Activated CD8-positive, alpha-beta memory T cell treated with anti-CD3 and anti-CD28 coated beads, Interleukin-2, amount 10 ng/mL, durations not matched to agents 7 days and 5 days (primary cell): ENCODE measurements at regions not wholly inside any gene's neighbourhood (a gene's known extent, or its start where the extent isn't known, plus 50 kb on each side); places are given as distances from the start of the nearest gene placed in this dataset.
"Not testable (repeated sequence)": the region's sequence is repeated elsewhere in the genome, so short reads cannot be mapped to it uniquely, and the experiment has no call there.

Experiments used
- ATAC-seq: fragments of 150-1000 bp; cut with Tn5 transposase; one replicate; pipeline ENCODE4 v1.10.0; 2021; ENCODE audit warnings: moderate library complexity
- CTCF ChIA-PET: fragments of 350-600 bp; sonication (Branson Sonifier 250); formaldehyde crosslinking; loops from one replicate; lab custom pipeline; 2021; ENCODE audit warnings: antibody characterized with exemption; lab: Charles Lee
- DNase-seq: peaks from one replicate; pipeline ENCODE4 v3.0.0-alpha.2; 2020
- H3K27ac Mint-ChIP-seq: one replicate; pipeline ENCODE4 v1.8.0; 2021; ENCODE audit warnings: mild to moderate bottlenecking, mixed read lengths
- H3K27me3 Mint-ChIP-seq: one replicate; pipeline ENCODE4 v1.8.0; 2021; ENCODE audit warnings: mixed read lengths
- H3K36me3 Mint-ChIP-seq: one replicate; pipeline ENCODE4 v1.8.0; 2021; ENCODE audit warnings: mild to moderate bottlenecking, mixed read lengths
- H3K4me1 Mint-ChIP-seq: one replicate; pipeline ENCODE4 v1.8.0; 2021; ENCODE audit warnings: mixed read lengths
- H3K4me3 Mint-ChIP-seq: one replicate; pipeline ENCODE4 v1.8.0; 2021; ENCODE audit warnings: mild to moderate bottlenecking, moderate library complexity, mixed read lengths
- H3K9me3 Mint-ChIP-seq: one replicate; pipeline ENCODE4 v1.8.0; 2022; ENCODE audit warnings: low read depth, mixed read lengths

- Mint-ChIP-seq H3K27ac (no peak overlapping the region), H3K4me1 (no peaks in the 10 kb centered on the region), H3K4me3 (no peak overlapping the region), H3K27me3 (no peaks in the 10 kb centered on the region), H3K36me3 (peaks cover 5% of the 10 kb centered on the region), H3K9me3 (peaks cover 2% of the 10 kb centered on the region)
- no peak for DNase-seq
- CTCF ChIA-PET = no interaction called here
- no peak for ATAC-seq
These were observed 51.5 kb upstream of the IFNE start for GRCh38 chr9:21533597-21533996.

GRCh38 chr9:21535396-21535795 lies 53.3 kb upstream of the IFNE start:
- CTCF ChIA-PET = no interaction called here
- no peaks in the 10 kb centered on the region for H3K9me3 Mint-ChIP-seq
- ATAC-seq = no peak
- DNase-seq = no peak
- H3K27ac Mint-ChIP-seq = no peak overlapping the region
- H3K4me3 Mint-ChIP-seq = no peak overlapping the region
- peaks cover 3% of the 10 kb centered on the region for H3K36me3 Mint-ChIP-seq
- no peaks in the 10 kb centered on the region for H3K27me3 Mint-ChIP-seq
- H3K4me1 Mint-ChIP-seq = no peaks in the 10 kb centered on the region

DNA sequence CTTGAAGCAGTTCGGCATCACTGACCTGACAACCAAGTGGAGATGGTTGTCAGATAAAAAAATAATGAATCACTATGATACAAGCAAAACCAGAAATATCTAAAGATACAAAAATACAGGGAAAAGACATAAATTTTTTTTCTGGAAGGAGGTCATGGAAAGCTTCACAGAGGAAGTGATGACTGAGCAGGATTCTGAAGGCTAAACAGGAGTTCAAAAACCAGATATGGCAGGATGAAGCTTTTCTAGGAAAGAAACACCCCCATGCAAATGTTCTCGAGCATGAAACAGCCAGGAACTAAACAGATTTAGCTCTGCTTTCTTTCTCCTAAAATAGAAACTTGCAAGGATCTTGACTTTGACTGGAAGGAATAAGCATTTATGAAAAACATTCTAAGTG lies 60.7 kb upstream of the IFNE start:
- no peak for DNase-seq
- Mint-ChIP-seq H3K4me1 (peaks cover 1% of the 10 kb centered on the region), H3K27ac (no peak overlapping the region), H3K9me3 (peaks cover 4% of the 10 kb centered on the region), H3K4me3 (no peak overlapping the region), H3K27me3 (no peaks in the 10 kb centered on the region), H3K36me3 (no peaks in the 10 kb centered on the region)
- CTCF ChIA-PET = interaction anchor here (1.1 kb wide), 1 partner anchor 17 kb away, joined by 3 read pairs; no protein-coding TSS in a partner anchor
- ATAC-seq = no peak

DNA sequence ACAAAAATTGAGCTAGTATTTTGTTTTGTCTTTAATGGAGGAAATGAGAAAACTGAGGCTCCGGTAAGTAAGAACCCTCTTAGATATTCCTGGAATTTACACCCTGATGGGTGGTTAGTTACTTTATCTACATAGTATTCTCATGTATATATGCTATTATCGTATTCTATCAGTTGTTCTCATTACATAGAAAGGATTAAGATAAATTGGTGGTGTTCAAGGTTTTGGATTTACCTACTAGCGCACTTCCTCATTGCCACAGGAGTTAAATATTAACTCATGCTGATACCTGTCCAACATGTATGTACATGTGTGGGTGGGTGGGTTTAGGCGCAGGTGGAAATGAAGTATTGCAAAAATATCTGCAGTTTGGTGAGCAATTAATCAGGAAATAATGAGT lies 61.1 kb upstream of the IFNE start:
- no peak overlapping the region for H3K4me3 Mint-ChIP-seq
- CTCF ChIA-PET = interaction anchor here (1.1 kb wide), 1 partner anchor 16 kb away, joined by 3 read pairs; no protein-coding TSS in a partner anchor

DNA sequence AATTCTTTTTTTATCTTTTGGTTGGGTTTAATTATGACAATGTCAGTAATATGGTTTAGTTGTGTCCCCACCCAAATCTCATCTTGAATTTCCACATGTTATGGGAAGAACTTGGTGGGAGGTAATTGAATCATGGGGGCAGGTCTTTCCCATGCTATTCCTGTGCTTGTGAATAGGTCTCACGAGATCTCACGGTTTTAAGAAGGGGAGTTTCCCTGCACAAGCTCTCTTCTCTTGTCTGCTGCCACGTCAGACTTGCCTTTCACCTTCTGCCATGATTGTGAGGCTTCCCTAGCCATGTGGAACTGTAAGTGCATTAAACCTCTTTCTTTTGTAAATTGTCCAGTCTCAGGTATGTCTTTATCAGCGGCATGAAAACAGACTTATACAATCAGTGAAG lies 61.7 kb upstream of the IFNE start:
- CTCF ChIA-PET, H3K27ac Mint-ChIP-seq, H3K27me3 Mint-ChIP-seq, ATAC-seq, H3K4me1 Mint-ChIP-seq, H3K9me3 Mint-ChIP-seq, DNase-seq, H3K4me3 Mint-ChIP-seq, H3K36me3 Mint-ChIP-seq: not testable (repeated sequence)

More for the DNA sequence above, 61.1 kb upstream of the IFNE start:
- Mint-ChIP-seq H3K9me3 (peaks cover 4% of the 10 kb centered on the region), H3K27ac (no peak overlapping the region), H3K36me3 (no peaks in the 10 kb centered on the region), H3K27me3 (no peaks in the 10 kb centered on the region), H3K4me1 (peaks cover 1% of the 10 kb centered on the region)
- DNase-seq (no peak), ATAC-seq (no peak)

GRCh38 chr9:21546949-21547348 lies 64.8 kb upstream of the IFNE start:
- CTCF ChIA-PET = no interaction called here
- Mint-ChIP-seq H3K4me1 (peaks cover 7% of the 10 kb centered on the region), H3K36me3 (no peaks in the 10 kb centered on the region), H3K27me3 (no peaks in the 10 kb centered on the region), H3K9me3 (peaks cover 4% of the 10 kb centered on the region), H3K4me3 (no peak overlapping the region), H3K27ac (no peak overlapping the region)
- ATAC-seq = no peak
- no peak for DNase-seq

DNA sequence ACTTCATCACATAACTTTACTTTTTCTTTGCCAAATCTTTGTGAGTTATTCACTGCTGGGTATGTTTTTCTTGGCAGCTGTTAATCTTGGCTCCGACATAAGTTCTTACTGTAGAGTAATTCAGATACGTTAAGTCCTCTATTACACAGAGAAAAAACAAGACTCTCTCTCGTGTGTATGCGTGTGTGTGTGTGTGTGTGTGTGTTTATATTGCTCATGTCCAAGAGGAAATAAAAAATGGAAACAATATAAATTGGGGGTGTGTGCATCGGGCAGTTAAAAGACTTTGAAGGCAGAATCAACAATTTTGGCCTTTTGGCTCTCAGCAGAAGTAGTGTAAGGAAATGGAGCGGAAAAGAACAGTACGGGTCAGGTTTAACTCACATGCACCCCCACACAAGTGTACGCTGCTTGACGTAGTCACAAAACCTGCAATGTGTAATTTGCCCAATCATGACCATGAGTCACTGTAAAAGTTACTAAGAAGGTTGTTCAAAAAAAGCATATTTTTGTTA lies 67.2 kb upstream of the IFNE start:
- CTCF ChIA-PET = no interaction called here
- no peaks in the 10 kb centered on the region for H3K36me3 Mint-ChIP-seq
- peaks cover 7% of the 10 kb centered on the region for H3K4me1 Mint-ChIP-seq
- ATAC-seq = no peak
- DNase-seq = no peak
- H3K27me3 Mint-ChIP-seq = peaks cover 2% of the 10 kb centered on the region
- H3K27ac Mint-ChIP-seq = no peak overlapping the region
- no peaks in the 10 kb centered on the region for H3K9me3 Mint-ChIP-seq
- no peak overlapping the region for H3K4me3 Mint-ChIP-seq

DNA sequence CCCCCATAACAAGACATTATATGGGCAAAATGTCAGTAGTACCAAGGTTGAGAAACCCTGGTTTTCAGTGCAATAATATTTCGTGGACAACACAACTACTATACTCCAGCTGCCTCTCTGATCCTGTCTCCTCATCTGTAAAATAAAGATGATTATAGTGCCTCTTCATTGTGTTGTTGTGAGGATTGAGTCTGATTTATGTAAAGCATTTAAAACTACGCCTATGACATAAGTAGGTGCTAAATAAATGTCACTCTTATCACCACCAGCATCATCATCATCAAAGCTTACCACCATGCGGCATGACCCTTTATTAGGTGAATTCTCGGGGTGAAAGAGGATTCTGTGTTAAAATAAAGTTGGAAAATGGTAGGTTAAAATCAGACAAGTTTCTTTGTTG lies 67.8 kb upstream of the IFNE start:
- Mint-ChIP-seq H3K4me1 (peaks cover 7% of the 10 kb centered on the region), H3K9me3 (no peaks in the 10 kb centered on the region), H3K27me3 (peaks cover 5% of the 10 kb centered on the region), H3K27ac (no peak overlapping the region), H3K36me3 (no peaks in the 10 kb centered on the region), H3K4me3 (no peak overlapping the region)
- CTCF ChIA-PET = interaction anchor here (1.3 kb wide), 1 partner anchor 9 kb away, joined by 6 read pairs; no protein-coding TSS in a partner anchor
- ATAC-seq = no peak
- DNase-seq = no peak

GRCh38 chr9:21550392-21550791 lies 68.3 kb upstream of the IFNE start:
- CTCF ChIA-PET = interaction anchor here (1.3 kb wide), 1 partner anchor 9 kb away, joined by 6 read pairs; no protein-coding TSS in a partner anchor

GRCh38 chr9:21551401-21551800 lies 69.3 kb upstream of the IFNE start:
- ATAC-seq (no peak), DNase-seq (no peak)
- CTCF ChIA-PET = no interaction called here
- Mint-ChIP-seq H3K36me3 (no peaks in the 10 kb centered on the region), H3K27ac (no peak overlapping the region), H3K4me1 (peaks cover 7% of the 10 kb centered on the region), H3K4me3 (no peak overlapping the region), H3K27me3 (peaks cover 16% of the 10 kb centered on the region), H3K9me3 (no peaks in the 10 kb centered on the region)

More at GRCh38 chr9:21550392-21550791, 68.3 kb upstream of the IFNE start:
- H3K4me3 Mint-ChIP-seq = no peak overlapping the region
- no peaks in the 10 kb centered on the region for H3K36me3 Mint-ChIP-seq
- no peaks in the 10 kb centered on the region for H3K9me3 Mint-ChIP-seq
- H3K27me3 Mint-ChIP-seq = peaks cover 8% of the 10 kb centered on the region
- H3K27ac Mint-ChIP-seq = no peak overlapping the region
- H3K4me1 Mint-ChIP-seq = peaks cover 7% of the 10 kb centered on the region
- ATAC-seq (no peak), DNase-seq (no peak)

DNA sequence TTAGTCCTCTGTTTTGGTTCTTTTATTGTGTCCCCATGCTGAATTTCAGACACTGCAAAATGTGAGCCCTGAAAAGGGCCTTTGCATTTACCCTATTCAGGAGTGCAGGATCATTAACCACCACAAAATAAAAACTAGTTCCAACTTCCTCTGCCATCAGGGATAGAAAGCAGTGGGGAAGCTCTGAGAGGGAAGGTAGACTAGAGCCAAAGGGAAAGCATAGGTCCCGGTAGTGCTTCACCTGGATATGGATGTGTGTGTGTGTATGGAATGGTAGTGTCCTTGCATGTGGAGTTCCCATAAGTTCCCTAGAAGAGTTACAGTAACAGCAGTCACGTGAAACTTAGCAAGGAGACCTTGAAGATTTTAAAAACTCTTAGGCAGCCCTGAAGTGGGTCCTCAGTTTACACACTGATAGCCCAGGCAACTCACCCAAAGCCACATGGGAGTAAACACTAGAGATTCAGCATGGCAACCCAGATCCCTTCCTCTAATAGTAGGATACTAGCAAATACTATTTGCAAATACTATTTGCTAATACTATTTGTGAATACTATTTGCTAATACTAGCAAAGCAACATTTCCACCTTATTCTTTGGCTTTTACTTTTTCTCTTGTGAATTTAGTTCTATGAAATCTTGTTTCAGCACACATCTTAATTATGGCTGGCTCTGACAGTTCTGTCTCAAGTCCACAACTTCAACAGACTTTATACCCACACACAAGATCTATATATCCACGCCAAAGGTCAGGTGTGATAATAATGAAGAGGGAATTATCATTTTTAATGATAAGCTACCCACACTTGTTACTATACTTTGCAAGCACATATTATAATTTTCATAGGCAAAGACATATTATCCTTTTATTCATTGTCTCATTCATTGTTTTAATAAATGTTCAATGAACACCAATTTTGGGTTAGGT lies 70.4 kb upstream of the IFNE start:
- H3K4me1 Mint-ChIP-seq = peaks cover 7% of the 10 kb centered on the region
- H3K4me3 Mint-ChIP-seq = no peak overlapping the region
- DNase-seq (no peak), ATAC-seq (no peak)
- H3K27me3 Mint-ChIP-seq = peaks cover 24% of the 10 kb centered on the region
- no peaks in the 10 kb centered on the region for H3K36me3 Mint-ChIP-seq
- no peak overlapping the region for H3K27ac Mint-ChIP-seq
- CTCF ChIA-PET = no interaction called here
- no peaks in the 10 kb centered on the region for H3K9me3 Mint-ChIP-seq

- H3K4me1 Mint-ChIP-seq = peaks cover 8% of the 10 kb centered on the region
- peaks cover 33% of the 10 kb centered on the region for H3K27me3 Mint-ChIP-seq
- H3K36me3 Mint-ChIP-seq = no peaks in the 10 kb centered on the region
- H3K27ac Mint-ChIP-seq = no peak overlapping the region
- H3K9me3 Mint-ChIP-seq = no peaks in the 10 kb centered on the region
- no peak for ATAC-seq
- no peak for DNase-seq
- CTCF ChIA-PET = no interaction called here
- no peak overlapping the region for H3K4me3 Mint-ChIP-seq
These were observed 71.3 kb upstream of the IFNE start for GRCh38 chr9:21553441-21553840.

- Mint-ChIP-seq H3K4me1 (peaks cover 14% of the 10 kb centered on the region), H3K36me3 (no peaks in the 10 kb centered on the region), H3K4me3 (no peak overlapping the region), H3K27me3 (peaks cover 39% of the 10 kb centered on the region), H3K9me3 (no peaks in the 10 kb centered on the region), H3K27ac (no peak overlapping the region)
- CTCF ChIA-PET = no interaction called here
- ATAC-seq (no peak), DNase-seq (no peak)
These were observed 72.7 kb upstream of the IFNE start for GRCh38 chr9:21554813-21555212.

DNA sequence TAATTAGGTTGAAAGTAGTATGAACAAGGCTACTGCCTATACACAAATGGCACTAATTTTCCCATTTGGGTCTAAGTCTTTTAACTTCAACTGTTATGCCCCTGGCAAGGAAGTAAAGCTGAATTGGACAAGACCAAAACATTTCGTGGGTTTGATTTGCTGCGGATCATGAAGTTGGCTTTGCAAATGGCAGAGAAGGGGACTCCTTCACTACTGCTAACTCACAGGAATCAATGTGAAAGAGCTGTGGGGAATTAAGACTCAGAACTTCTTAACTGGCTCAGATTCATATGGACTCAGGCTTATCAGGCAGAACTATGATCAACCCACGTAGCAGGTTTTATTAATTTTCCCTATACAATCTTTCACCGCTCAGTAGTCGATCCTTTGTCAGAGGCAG lies 73.8 kb upstream of the IFNE start:
- H3K27me3 Mint-ChIP-seq = peaks cover 46% of the 10 kb centered on the region
- peaks cover 11% of the 10 kb centered on the region for H3K4me1 Mint-ChIP-seq
- CTCF ChIA-PET = no interaction called here
- no peak for DNase-seq
- H3K4me3 Mint-ChIP-seq = no peak overlapping the region
- no peaks in the 10 kb centered on the region for H3K9me3 Mint-ChIP-seq
- no peak for ATAC-seq
- H3K36me3 Mint-ChIP-seq = no peaks in the 10 kb centered on the region
- H3K27ac Mint-ChIP-seq = no peak overlapping the region
